OCI-LY1 (cell line): ENCODE measurements at regions not wholly inside any gene's neighbourhood (a gene's known extent, or its start where the extent isn't known, plus 50 kb on each side); places are given as distances from the start of the nearest gene placed in this dataset.

Source experiments
- CTCF ChIP-seq: fragments of 200-600 bp; sonication (generic), shearing (Covaris generic); IDR thresholded peaks from 2 replicates; pipeline ENCODE4 v1.5.1; 2017; ENCODE audit warnings: mild to moderate bottlenecking, antibody characterized with exemption, low read length, moderate library complexity, mixed read lengths
- EZH2 ChIP-seq: fragments of 200-600 bp; sonication (generic), shearing (Covaris generic); IDR thresholded peaks from 2 replicates; pipeline ENCODE4 v1.8.0; 2017; ENCODE audit warnings: borderline replicate concordance, mixed run types, mild to moderate bottlenecking, antibody characterized with exemption, low read length, moderate library complexity, mixed read lengths

- no peak for TF ChIP-seq CTCF
- TF ChIP-seq EZH2: no peak
These were observed 380.8 kb downstream of the NPHP4 start for GRCh38 chr1:5611431-5611830.
